ENCODE measurements at regions not wholly inside any gene's neighbourhood (a gene's known extent, or its start where the extent isn't known, plus 50 kb on each side); places are given as distances from the start of the nearest gene placed in this dataset.

- H2AFZ ChIP-seq (ENCODE audit: low read length, unreplicated experiment), result no peak overlapping the region
These were observed 118.9 kb downstream of the IRS1 start for GRCh38 chr2:226680719-226681118.

GRCh38 chr2:226679389-226680065 is 120.1 kb downstream of the IRS1 start:
- H3K4me1 ChIP-seq (ENCODE audit: control insufficient read depth, insufficient read depth, low read length, unreplicated experiment), result peaks cover 8% of the 10 kb centered on the region
- H2AFZ ChIP-seq (ENCODE audit: low read length, unreplicated experiment), result no peak overlapping the region
- H3K27ac ChIP-seq (ENCODE audit: low read depth, low read length), result no peak overlapping the region
- H3K27me3 ChIP-seq (ENCODE audit: insufficient read depth, low read length), result no peaks in the 10 kb centered on the region
- H3K36me3 ChIP-seq (ENCODE audit: insufficient read depth, low read length), result no peaks in the 10 kb centered on the region
- H3K79me2 ChIP-seq (ENCODE audit: control insufficient read depth, insufficient read depth, low read length, unreplicated experiment), result no peaks in the 10 kb centered on the region
- no peak overlapping the region for H3K4me3 ChIP-seq (ENCODE audit: low read depth, low read length)

More at GRCh38 chr2:226680719-226681118, 118.9 kb downstream of the IRS1 start:
- H3K36me3 ChIP-seq (ENCODE audit: insufficient read depth, low read length), result no peaks in the 10 kb centered on the region
- H3K27me3 ChIP-seq (ENCODE audit: insufficient read depth, low read length), result no peaks in the 10 kb centered on the region
- no peak overlapping the region for H3K4me3 ChIP-seq (ENCODE audit: low read depth, low read length)
- peaks cover 4% of the 10 kb centered on the region for H3K4me1 ChIP-seq (ENCODE audit: control insufficient read depth, insufficient read depth, low read length, unreplicated experiment)
- H3K27ac ChIP-seq (ENCODE audit: low read depth, low read length), result no peak overlapping the region
- H3K79me2 ChIP-seq (ENCODE audit: control insufficient read depth, insufficient read depth, low read length, unreplicated experiment), result no peaks in the 10 kb centered on the region

GRCh38 chr2:226678422-226678821 is 121.2 kb downstream of the IRS1 start:
- Histone ChIP-seq H3K27me3 (ENCODE audit: insufficient read depth, low read length) (no peaks in the 10 kb centered on the region), H2AFZ (ENCODE audit: low read length, unreplicated experiment) (no peak overlapping the region), H3K4me1 (ENCODE audit: control insufficient read depth, insufficient read depth, low read length, unreplicated experiment) (peaks cover 17% of the 10 kb centered on the region), H3K4me3 (ENCODE audit: low read depth, low read length) (no peak overlapping the region), H3K27ac (ENCODE audit: low read depth, low read length) (no peak overlapping the region), H3K36me3 (ENCODE audit: insufficient read depth, low read length) (no peaks in the 10 kb centered on the region), H3K79me2 (ENCODE audit: control insufficient read depth, insufficient read depth, low read length, unreplicated experiment) (no peaks in the 10 kb centered on the region)

GRCh38 chr2:226677080-226677479 is 122.5 kb downstream of the IRS1 start:
- H3K36me3 ChIP-seq (ENCODE audit: insufficient read depth, low read length), result no peaks in the 10 kb centered on the region
- no peak overlapping the region for H2AFZ ChIP-seq (ENCODE audit: low read length, unreplicated experiment)
- no peak overlapping the region for H3K4me3 ChIP-seq (ENCODE audit: low read depth, low read length)
- no peaks in the 10 kb centered on the region for H3K79me2 ChIP-seq (ENCODE audit: control insufficient read depth, insufficient read depth, low read length, unreplicated experiment)
- H3K27ac ChIP-seq (ENCODE audit: low read depth, low read length), result no peak overlapping the region
- no peaks in the 10 kb centered on the region for H3K27me3 ChIP-seq (ENCODE audit: insufficient read depth, low read length)
- peaks cover 23% of the 10 kb centered on the region for H3K4me1 ChIP-seq (ENCODE audit: control insufficient read depth, insufficient read depth, low read length, unreplicated experiment)

- H3K27me3 ChIP-seq (ENCODE audit: insufficient read depth, low read length), result no peaks in the 10 kb centered on the region
- H2AFZ ChIP-seq (ENCODE audit: low read length, unreplicated experiment), result no peak overlapping the region
- H3K4me3 ChIP-seq (ENCODE audit: low read depth, low read length), result no peak overlapping the region
- no peaks in the 10 kb centered on the region for H3K36me3 ChIP-seq (ENCODE audit: insufficient read depth, low read length)
- no peak overlapping the region for H3K27ac ChIP-seq (ENCODE audit: low read depth, low read length)
- peaks cover 24% of the 10 kb centered on the region for H3K4me1 ChIP-seq (ENCODE audit: control insufficient read depth, insufficient read depth, low read length, unreplicated experiment)
- H3K79me2 ChIP-seq (ENCODE audit: control insufficient read depth, insufficient read depth, low read length, unreplicated experiment), result no peaks in the 10 kb centered on the region
These were observed 123.0 kb downstream of the IRS1 start for GRCh38 chr2:226676618-226677017.

GRCh38 chr2:226674123-226674522 is 125.5 kb downstream of the IRS1 start:
- peaks cover 30% of the 10 kb centered on the region for H3K4me1 ChIP-seq (ENCODE audit: control insufficient read depth, insufficient read depth, low read length, unreplicated experiment)
- H3K27ac ChIP-seq (ENCODE audit: low read depth, low read length), result peak overlapping the region; percentile 64; the same call in 1 of the 2 replicates
- H3K27me3 ChIP-seq (ENCODE audit: insufficient read depth, low read length), result no peaks in the 10 kb centered on the region
- no peaks in the 10 kb centered on the region for H3K36me3 ChIP-seq (ENCODE audit: insufficient read depth, low read length)
- H3K79me2 ChIP-seq (ENCODE audit: control insufficient read depth, insufficient read depth, low read length, unreplicated experiment), result no peaks in the 10 kb centered on the region
- H2AFZ ChIP-seq (ENCODE audit: low read length, unreplicated experiment), result no peak overlapping the region
- no peak overlapping the region for H3K4me3 ChIP-seq (ENCODE audit: low read depth, low read length)

GRCh38 chr2:226673314-226673723 is 126.3 kb downstream of the IRS1 start:
- Histone ChIP-seq H2AFZ (ENCODE audit: low read length, unreplicated experiment) (peak overlapping the region; percentile 59), H3K36me3 (ENCODE audit: insufficient read depth, low read length) (no peaks in the 10 kb centered on the region), H3K27ac (ENCODE audit: low read depth, low read length) (peak overlapping the region; percentile 64), H3K4me1 (ENCODE audit: control insufficient read depth, insufficient read depth, low read length, unreplicated experiment) (peaks cover 30% of the 10 kb centered on the region), H3K79me2 (ENCODE audit: control insufficient read depth, insufficient read depth, low read length, unreplicated experiment) (no peaks in the 10 kb centered on the region), H3K4me3 (ENCODE audit: low read depth, low read length) (peak overlapping the region; percentile 44; the same call in 1 of the 2 replicates), H3K27me3 (ENCODE audit: insufficient read depth, low read length) (no peaks in the 10 kb centered on the region)

GRCh38 chr2:226671141-226671676 is 128.4 kb downstream of the IRS1 start:
- no peaks in the 10 kb centered on the region for H3K79me2 ChIP-seq (ENCODE audit: control insufficient read depth, insufficient read depth, low read length, unreplicated experiment)
- H3K27ac ChIP-seq (ENCODE audit: low read depth, low read length), result no peak overlapping the region
- no peaks in the 10 kb centered on the region for H3K27me3 ChIP-seq (ENCODE audit: insufficient read depth, low read length)
- peaks cover 30% of the 10 kb centered on the region for H3K4me1 ChIP-seq (ENCODE audit: control insufficient read depth, insufficient read depth, low read length, unreplicated experiment)
- H3K4me3 ChIP-seq (ENCODE audit: low read depth, low read length), result no peak overlapping the region
- H3K36me3 ChIP-seq (ENCODE audit: insufficient read depth, low read length), result no peaks in the 10 kb centered on the region
- no peak overlapping the region for H2AFZ ChIP-seq (ENCODE audit: low read length, unreplicated experiment)

GRCh38 chr2:226669905-226670304 is 129.7 kb downstream of the IRS1 start:
- no peaks in the 10 kb centered on the region for H3K27me3 ChIP-seq (ENCODE audit: insufficient read depth, low read length)

GRCh38 chr2:226669249-226669648 is 130.4 kb downstream of the IRS1 start:
- no peaks in the 10 kb centered on the region for H3K36me3 ChIP-seq (ENCODE audit: insufficient read depth, low read length)
- no peak overlapping the region for H3K4me3 ChIP-seq (ENCODE audit: low read depth, low read length)
- H3K4me1 ChIP-seq (ENCODE audit: control insufficient read depth, insufficient read depth, low read length, unreplicated experiment), result peaks cover 23% of the 10 kb centered on the region
- no peaks in the 10 kb centered on the region for H3K79me2 ChIP-seq (ENCODE audit: control insufficient read depth, insufficient read depth, low read length, unreplicated experiment)
- H3K27ac ChIP-seq (ENCODE audit: low read depth, low read length), result no peak overlapping the region
- H3K27me3 ChIP-seq (ENCODE audit: insufficient read depth, low read length), result no peaks in the 10 kb centered on the region
- H2AFZ ChIP-seq (ENCODE audit: low read length, unreplicated experiment), result no peak overlapping the region

More at GRCh38 chr2:226669905-226670304, 129.7 kb downstream of the IRS1 start:
- Histone ChIP-seq H3K4me1 (ENCODE audit: control insufficient read depth, insufficient read depth, low read length, unreplicated experiment) (peaks cover 30% of the 10 kb centered on the region), H2AFZ (ENCODE audit: low read length, unreplicated experiment) (no peak overlapping the region), H3K36me3 (ENCODE audit: insufficient read depth, low read length) (no peaks in the 10 kb centered on the region), H3K4me3 (ENCODE audit: low read depth, low read length) (no peak overlapping the region), H3K79me2 (ENCODE audit: control insufficient read depth, insufficient read depth, low read length, unreplicated experiment) (no peaks in the 10 kb centered on the region), H3K27ac (ENCODE audit: low read depth, low read length) (no peak overlapping the region)

GRCh38 chr2:226667736-226668135 is 131.9 kb downstream of the IRS1 start:
- Histone ChIP-seq H3K27me3 (ENCODE audit: insufficient read depth, low read length) (no peaks in the 10 kb centered on the region), H3K79me2 (ENCODE audit: control insufficient read depth, insufficient read depth, low read length, unreplicated experiment) (no peaks in the 10 kb centered on the region), H3K4me1 (ENCODE audit: control insufficient read depth, insufficient read depth, low read length, unreplicated experiment) (peaks cover 8% of the 10 kb centered on the region), H3K27ac (ENCODE audit: low read depth, low read length) (no peak overlapping the region), H3K36me3 (ENCODE audit: insufficient read depth, low read length) (no peaks in the 10 kb centered on the region), H3K4me3 (ENCODE audit: low read depth, low read length) (no peak overlapping the region), H2AFZ (ENCODE audit: low read length, unreplicated experiment) (no peak overlapping the region)
